NOMO-1 treated with dmso at 0.1 percent for 144 hours (cell line): ENCODE measurements at regions not wholly inside any gene's neighbourhood (a gene's known extent, or its start where the extent isn't known, plus 50 kb on each side); places are given as distances from the start of the nearest gene placed in this dataset.
"Not testable (repeated sequence)": the region's sequence is repeated elsewhere in the genome, so short reads cannot be mapped to it uniquely, and the experiment has no call there.

Source experiments
- DNase-seq: peaks from one replicate; lab custom pipeline; 2025; ENCODE audit not compliant: unreplicated experiment; lab: John Stamatoyannopoulos, UW

- no peak for DNase-seq
Observed at GRCh38 chr1:81186261-81186660, 614.5 kb upstream of the ADGRL2 start.

DNA sequence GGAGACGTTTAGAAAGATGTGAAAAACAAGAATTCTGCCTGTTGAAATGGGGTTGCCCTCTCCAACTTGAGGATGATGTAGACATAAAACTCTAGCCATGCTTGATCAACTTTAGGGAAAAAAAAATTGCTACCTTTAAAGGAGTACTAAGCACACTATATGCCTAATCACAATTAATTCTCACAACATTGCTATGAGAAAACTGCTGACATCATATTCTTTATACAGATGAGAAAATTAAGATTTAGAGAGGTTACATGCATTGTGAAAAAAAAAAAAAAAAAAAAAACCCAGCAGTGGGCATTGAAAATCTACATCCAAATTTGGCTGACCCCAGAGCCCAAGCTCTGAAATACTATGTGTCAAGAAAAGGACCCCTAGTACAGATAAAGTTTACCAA lies 617.2 kb upstream of the ADGRL2 start:
- no peak for DNase-seq

DNA sequence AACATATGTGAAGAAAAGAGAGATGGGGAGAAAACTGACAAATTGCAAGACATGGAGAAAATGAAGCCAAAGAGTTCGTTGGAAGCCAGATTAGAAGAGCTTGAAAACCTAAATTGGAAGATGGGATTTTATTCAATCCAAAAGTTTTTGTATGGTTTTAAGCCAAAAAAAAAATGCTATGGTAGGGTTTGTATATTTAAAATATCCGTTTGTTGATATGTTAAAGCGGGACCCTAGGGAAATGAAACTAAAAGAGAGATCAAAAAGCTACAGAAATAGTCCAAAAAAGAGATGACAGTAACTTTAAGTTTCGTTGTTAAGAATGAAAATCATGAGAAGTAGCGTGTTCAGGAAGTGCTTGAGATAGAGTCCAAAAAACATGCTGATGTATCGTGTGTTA lies 617.7 kb upstream of the ADGRL2 start:
- no peak for DNase-seq

GRCh38 chr1:81179242-81179641 lies 621.5 kb upstream of the ADGRL2 start:
- no peak for DNase-seq

GRCh38 chr1:81178431-81179093 lies 622.2 kb upstream of the ADGRL2 start:
- DNase-seq: not testable (repeated sequence)

DNA sequence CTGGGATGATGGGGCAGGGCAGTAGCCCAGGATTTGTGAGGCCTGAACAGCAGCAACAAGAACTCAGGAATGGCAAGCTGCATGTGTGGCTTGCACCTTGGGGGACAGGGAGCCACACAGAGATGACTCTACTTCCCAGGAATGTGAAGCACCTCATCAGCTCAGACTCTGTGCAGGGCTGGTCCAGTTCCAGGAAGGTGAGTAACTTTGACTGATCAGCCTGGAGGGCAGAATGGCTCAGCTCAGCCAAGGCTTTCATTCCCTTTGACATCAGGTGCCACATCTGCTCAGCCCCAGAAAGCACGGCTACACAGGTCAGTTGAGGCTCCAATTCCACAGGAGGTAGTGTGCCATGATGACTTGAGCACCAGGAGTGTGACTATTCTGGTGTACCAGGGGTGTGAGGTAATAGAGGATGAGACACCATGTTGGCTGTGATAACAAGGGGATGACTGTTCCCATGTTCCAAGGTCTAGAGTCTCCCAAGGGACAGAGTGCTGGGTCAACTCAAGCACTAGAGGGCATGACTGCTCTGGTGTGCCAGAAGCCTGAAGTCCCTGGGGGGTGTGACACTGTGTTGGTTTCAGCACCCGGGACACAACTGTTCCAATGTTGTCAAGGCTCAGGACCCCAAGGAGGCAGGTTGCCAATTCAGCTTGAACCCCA lies 625.8 kb upstream of the ADGRL2 start:
- no peak for DNase-seq

DNA sequence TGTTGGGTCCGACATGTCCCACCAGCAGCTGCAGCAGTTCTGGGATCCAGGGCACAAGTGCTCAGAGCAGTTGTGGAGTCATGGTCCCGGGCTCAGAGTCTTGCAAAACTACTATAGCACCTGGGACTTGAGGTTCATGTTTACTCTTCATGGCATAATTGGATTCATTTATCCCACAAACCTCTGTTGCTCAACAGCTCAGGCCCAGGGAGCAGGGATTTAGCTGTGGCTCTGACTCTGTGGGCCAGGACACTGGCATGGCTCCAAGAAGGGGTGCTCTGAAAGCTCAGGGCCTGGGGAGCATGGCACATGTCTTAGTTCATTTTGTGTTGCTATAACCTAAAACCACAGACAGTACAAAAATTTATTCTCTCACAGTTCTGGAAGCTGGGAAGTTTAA lies 626.7 kb upstream of the ADGRL2 start:
- DNase-seq: no peak

- no peak for DNase-seq
Observed at GRCh38 chr1:81172483-81172882, 628.3 kb upstream of the ADGRL2 start.

DNA sequence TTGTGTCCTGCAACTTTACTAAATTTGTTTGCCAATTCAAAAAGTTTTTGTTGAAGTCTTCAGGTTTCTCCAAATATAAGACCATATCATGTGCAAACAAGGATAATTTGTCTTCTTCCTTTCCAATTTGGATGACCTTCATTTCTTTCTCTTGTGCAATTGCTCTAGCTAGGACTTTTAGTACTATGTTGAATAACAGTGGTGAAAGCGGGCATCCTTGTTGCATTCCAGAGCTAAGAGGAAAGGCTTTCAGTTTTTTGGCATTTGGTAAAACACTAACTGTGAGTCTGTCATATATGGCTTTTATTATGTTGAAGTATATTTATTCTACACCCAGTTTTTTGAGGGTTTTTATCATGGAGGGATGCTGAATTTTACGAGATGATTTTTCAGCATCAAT lies 630.0 kb upstream of the ADGRL2 start:
- DNase-seq: no peak

- no peak for DNase-seq
Observed at GRCh38 chr1:81165963-81166362, 634.8 kb upstream of the ADGRL2 start.

DNA sequence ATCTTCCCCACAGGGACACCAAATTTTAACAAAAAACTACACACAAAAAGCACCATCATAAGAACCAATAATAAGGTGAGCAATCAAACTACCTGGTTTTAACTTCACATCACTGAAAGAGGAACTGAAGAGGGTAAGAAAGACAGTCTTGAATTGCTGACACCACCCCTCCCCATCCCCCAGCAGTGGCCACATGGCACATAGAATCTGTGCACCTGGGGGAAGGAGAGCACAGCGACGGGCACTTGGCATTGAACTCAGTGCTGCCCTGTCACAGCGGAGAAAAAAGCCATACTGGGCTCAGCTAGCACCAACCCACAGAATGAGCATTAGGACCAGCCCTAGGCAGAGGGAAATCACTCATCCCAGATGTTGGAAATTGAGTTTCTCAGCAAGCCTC lies 640.0 kb upstream of the ADGRL2 start:
- DNase-seq: no peak

DNA sequence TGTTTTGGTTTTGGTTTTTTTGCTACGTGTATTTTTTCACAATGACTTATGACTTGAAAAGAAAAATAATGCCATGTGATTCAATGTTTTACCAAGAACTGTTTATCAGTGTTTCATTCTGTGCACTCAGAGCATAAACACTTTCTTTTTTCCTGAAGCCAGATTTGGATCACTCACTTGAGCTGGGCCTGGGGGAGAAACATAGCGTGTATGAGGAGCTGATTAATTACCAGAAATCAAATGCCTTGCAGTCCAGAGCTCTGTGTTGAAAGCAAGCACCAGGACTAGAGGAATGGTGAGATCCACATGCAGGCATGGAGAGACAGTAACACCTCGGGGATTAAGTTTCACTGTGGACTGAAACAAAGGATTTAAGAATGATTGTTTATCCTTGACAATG lies 642.1 kb upstream of the ADGRL2 start:
- DNase-seq: no peak

DNA sequence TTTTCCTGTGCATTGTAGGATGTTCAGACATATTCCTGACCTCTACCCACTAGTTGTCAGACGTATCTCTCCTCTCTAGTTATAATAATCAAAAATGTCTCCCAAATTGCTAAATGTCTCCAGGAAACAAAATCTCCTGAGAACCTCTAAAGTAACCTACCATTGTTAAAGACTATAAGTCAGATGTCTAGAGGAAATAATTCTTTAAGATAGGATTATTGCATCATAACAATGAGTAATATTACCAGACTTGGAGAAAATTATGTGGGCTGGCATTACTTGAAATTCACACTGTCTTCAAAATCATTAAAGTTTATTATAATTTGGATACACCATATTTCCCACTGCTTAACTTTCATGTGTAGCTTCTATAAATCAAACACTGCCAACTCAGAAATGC lies 643.0 kb upstream of the ADGRL2 start:
- no peak for DNase-seq

DNA sequence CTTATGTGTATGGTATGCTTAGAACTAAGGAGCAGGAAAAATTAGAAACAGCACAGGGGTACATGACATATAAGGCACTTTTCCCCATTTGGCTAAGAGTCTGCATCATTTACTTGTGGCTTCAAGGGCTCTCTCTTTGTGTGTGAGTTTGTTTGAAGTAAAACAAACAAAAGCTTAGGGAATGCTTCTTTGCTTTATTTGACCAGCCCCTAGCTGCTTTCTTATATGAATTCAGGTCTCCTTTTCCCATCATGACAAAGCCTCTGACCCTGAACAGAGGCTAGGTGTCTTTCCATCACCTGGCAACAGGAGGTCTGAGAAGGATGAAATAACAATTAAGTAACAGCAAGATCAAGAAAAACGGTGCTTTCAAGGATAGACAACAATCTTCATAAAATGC lies 643.8 kb upstream of the ADGRL2 start:
- DNase-seq: no peak

GRCh38 chr1:81155131-81155530 lies 645.6 kb upstream of the ADGRL2 start:
- DNase-seq: no peak

- DNase-seq: no peak
Observed at GRCh38 chr1:81151206-81151605, 649.5 kb upstream of the ADGRL2 start.

DNA sequence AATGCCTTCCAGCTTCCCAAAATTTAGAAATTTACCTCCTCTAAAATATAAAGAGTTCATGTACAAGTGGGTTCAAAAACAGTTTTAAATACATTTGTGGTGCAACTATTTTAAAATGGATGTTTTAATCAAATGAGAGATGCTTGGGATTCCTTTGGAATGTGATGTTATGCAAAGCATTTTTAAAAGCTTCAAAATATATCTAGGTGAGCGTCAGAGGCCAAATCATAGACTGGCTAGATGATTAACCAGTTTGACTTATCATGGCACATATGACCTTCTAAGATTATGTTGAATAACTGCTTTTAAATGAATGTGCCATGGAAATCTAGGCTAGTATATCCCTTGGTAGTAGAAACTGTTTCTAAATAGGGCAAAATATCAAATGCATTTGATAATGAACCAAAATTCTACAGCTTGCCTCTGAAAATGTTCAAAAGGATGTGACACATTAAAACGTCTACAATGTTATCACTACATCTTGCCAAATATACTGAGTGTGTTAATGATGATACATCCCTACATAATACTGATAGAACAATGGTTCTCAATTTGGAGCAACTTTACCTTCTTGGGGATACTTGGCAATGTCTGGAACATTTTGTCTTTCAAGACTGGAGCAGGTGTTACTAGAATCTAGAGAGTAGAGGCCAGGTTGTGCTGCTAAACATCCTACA lies 650.9 kb upstream of the ADGRL2 start:
- DNase-seq: no peak

- DNase-seq: no peak
Observed at GRCh38 chr1:81144240-81144825, 656.4 kb upstream of the ADGRL2 start.

GRCh38 chr1:81142099-81142826 lies 658.5 kb upstream of the ADGRL2 start:
- DNase-seq: no peak

- no peak for DNase-seq
Observed at GRCh38 chr1:81135524-81135923, 665.2 kb upstream of the ADGRL2 start.

- DNase-seq: no peak
Observed at GRCh38 chr1:81129776-81130175, 671.0 kb upstream of the ADGRL2 start.
